ENCODE measurements at regions not wholly inside any gene's neighbourhood (a gene's known extent, or its start where the extent isn't known, plus 50 kb on each side); places are given as distances from the start of the nearest gene placed in this dataset.

- TF ChIP-seq ZNF423 (CRISPR knock-in tag; IDR thresholded peaks at IDR 0.05): no peak
Measured at GRCh38 chr5:67255881-67256280, 59.3 kb upstream of the CD180 start (continued).

DNA sequence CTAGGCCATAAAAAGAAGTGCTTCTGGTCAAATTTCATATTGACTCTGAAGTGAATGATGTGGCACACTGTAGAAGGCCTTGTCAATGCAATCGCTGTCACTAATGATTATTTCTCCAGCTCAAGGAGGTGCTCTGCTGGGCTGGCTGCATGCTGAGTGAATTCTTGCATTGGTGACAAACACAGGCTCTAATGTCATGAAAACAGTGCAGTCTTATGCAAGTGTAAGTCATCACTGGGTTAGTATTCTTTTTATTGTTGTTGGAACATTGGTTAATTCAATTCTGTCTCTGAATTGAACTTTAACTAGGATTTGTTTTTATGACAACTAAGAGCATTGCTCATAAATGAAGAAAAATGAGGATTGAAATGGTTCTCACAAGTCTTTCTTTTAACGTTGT, 57.3 kb upstream of the CD180 start:
- Mint-ChIP-seq H3K27me3 (ENCODE audit: low read depth) (no peaks in the 10 kb centered on the region), H3K36me3 (no peaks in the 10 kb centered on the region), H3K4me3 (no peak overlapping the region), H3K27ac (no peak overlapping the region), H3K9me3 (peaks cover 13% of the 10 kb centered on the region; the same call in 1 of the 2 replicates), H3K4me1 (0 out of 2 replicates have a peak, but pooled peaks cover 2% of the 10 kb centered on the region)
- DNase-seq (ENCODE audit: low spot score) (no peak), ATAC-seq (no peak)
- ChIA-PET POLR2A (interaction anchor here (0.5 to 0.6 kb wide), 2 partner anchors 9 to 47 kb away, joined by 4 read pairs; no protein-coding TSS in a partner anchor), CTCF (no interaction called here)
- no peak for TF ChIP-seq ETV6 (CRISPR knock-in tag; IDR thresholded peaks at IDR 0.05)
- no peak for TF ChIP-seq OVOL2 (CRISPR knock-in tag; IDR thresholded peaks at IDR 0.05; ENCODE audit: borderline replicate concordance)
- TF ChIP-seq, protein P1, sequence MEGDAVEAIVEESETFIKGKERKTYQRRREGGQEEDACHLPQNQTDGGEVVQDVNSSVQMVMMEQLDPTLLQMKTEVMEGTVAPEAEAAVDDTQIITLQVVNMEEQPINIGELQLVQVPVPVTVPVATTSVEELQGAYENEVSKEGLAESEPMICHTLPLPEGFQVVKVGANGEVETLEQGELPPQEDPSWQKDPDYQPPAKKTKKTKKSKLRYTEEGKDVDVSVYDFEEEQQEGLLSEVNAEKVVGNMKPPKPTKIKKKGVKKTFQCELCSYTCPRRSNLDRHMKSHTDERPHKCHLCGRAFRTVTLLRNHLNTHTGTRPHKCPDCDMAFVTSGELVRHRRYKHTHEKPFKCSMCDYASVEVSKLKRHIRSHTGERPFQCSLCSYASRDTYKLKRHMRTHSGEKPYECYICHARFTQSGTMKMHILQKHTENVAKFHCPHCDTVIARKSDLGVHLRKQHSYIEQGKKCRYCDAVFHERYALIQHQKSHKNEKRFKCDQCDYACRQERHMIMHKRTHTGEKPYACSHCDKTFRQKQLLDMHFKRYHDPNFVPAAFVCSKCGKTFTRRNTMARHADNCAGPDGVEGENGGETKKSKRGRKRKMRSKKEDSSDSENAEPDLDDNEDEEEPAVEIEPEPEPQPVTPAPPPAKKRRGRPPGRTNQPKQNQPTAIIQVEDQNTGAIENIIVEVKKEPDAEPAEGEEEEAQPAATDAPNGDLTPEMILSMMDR (IDR thresholded peaks at IDR 0.05): no peak
- TF ChIP-seq AR (CRISPR knock-in tag; IDR thresholded peaks at IDR 0.05): no peak
- no peak for TF ChIP-seq ZNF317 (CRISPR knock-in tag; IDR thresholded peaks at IDR 0.05; ENCODE audit: borderline replicate concordance, low read depth)
- TF ChIP-seq, protein P2, sequence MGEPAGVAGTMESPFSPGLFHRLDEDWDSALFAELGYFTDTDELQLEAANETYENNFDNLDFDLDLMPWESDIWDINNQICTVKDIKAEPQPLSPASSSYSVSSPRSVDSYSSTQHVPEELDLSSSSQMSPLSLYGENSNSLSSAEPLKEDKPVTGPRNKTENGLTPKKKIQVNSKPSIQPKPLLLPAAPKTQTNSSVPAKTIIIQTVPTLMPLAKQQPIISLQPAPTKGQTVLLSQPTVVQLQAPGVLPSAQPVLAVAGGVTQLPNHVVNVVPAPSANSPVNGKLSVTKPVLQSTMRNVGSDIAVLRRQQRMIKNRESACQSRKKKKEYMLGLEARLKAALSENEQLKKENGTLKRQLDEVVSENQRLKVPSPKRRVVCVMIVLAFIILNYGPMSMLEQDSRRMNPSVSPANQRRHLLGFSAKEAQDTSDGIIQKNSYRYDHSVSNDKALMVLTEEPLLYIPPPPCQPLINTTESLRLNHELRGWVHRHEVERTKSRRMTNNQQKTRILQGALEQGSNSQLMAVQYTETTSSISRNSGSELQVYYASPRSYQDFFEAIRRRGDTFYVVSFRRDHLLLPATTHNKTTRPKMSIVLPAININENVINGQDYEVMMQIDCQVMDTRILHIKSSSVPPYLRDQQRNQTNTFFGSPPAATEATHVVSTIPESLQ (CRISPR knock-in tag; IDR thresholded peaks at IDR 0.05): no peak
- no peak for TF ChIP-seq MYBL2 (CRISPR knock-in tag; IDR thresholded peaks at IDR 0.05)
- TF ChIP-seq ELF4 (CRISPR knock-in tag; IDR thresholded peaks at IDR 0.05; ENCODE audit: low read depth): no peak
- no peak for TF ChIP-seq TCF7 (CRISPR knock-in tag; IDR thresholded peaks at IDR 0.05; ENCODE audit: low read depth)

DNA sequence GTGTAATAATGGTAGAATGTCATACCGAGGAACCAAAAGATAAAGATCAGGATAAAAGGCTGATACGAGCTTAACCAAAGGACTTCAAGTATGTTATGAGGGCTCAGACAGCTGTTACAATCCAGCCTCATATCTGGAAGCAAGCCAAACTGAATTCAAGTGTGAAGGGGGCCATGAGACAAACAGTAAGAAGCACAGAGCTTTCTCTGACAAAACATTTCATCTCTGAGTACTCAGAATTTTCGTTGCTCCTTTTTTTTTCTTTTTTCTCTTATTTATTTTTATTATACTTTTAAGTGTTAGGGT, 52.9 kb upstream of the CD180 start:
- POLR2A ChIA-PET: no interaction called here
- Mint-ChIP-seq H3K27me3 (ENCODE audit: low read depth) (no peaks in the 10 kb centered on the region), H3K4me3 (no peak overlapping the region), H3K27ac (no peak overlapping the region), H3K4me1 (peaks cover 11% of the 10 kb centered on the region), H3K36me3 (no peaks in the 10 kb centered on the region), H3K9me3 (peaks cover 13% of the 10 kb centered on the region; the same call in 1 of the 2 replicates)
- CTCF ChIA-PET: interaction anchor here (0.9 kb wide), 1 partner anchor 1003 kb away, joined by 3 read pairs; no protein-coding TSS in a partner anchor
- TF ChIP-seq CBFB (CRISPR knock-in tag; IDR thresholded peaks at IDR 0.05; ENCODE audit: low read depth) (no peak), TP53 (CRISPR knock-in tag; IDR thresholded peaks at IDR 0.05) (no peak), ATF1 (CRISPR knock-in tag; IDR thresholded peaks at IDR 0.05) (no peak), ZNF671 (CRISPR knock-in tag; IDR thresholded peaks at IDR 0.05) (no peak)
- TF ChIP-seq, protein P3, sequence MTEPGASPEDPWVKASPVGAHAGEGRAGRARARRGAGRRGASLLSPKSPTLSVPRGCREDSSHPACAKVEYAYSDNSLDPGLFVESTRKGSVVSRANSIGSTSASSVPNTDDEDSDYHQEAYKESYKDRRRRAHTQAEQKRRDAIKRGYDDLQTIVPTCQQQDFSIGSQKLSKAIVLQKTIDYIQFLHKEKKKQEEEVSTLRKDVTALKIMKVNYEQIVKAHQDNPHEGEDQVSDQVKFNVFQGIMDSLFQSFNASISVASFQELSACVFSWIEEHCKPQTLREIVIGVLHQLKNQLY (CRISPR knock-in tag; IDR thresholded peaks at IDR 0.05): no peak
- TF ChIP-seq, protein P4, sequence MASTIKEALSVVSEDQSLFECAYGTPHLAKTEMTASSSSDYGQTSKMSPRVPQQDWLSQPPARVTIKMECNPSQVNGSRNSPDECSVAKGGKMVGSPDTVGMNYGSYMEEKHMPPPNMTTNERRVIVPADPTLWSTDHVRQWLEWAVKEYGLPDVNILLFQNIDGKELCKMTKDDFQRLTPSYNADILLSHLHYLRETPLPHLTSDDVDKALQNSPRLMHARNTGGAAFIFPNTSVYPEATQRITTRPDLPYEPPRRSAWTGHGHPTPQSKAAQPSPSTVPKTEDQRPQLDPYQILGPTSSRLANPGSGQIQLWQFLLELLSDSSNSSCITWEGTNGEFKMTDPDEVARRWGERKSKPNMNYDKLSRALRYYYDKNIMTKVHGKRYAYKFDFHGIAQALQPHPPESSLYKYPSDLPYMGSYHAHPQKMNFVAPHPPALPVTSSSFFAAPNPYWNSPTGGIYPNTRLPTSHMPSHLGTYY (CRISPR knock-in tag; IDR thresholded peaks at IDR 0.05): no peak
- no peak for DNase-seq (ENCODE audit: low spot score)
- no peak for ATAC-seq

Data from WTC11 (cell line).